A673 (cell line): ENCODE measurements at regions not wholly inside any gene's neighbourhood (a gene's known extent, or its start where the extent isn't known, plus 50 kb on each side); places are given as distances from the start of the nearest gene placed in this dataset.

Source experiments
- EZH2 ChIP-seq: fragments of 200-600 bp; sonication (generic); IDR thresholded peaks from 2 replicates; pipeline ENCODE4 v1.6.1; 2017; ENCODE audit warnings: borderline replicate concordance, low read depth, mild to moderate bottlenecking, mixed read lengths, antibody characterized with exemption, low read length; ENCODE audit not compliant: poor library complexity, severe bottlenecking
- TF ChIP-seq, protein P1 (sequence below): fragments of 300-800, 200-600 bp; sonication (generic); conservative IDR thresholded peaks from 2 replicates; pipeline ENCODE4 v1.5.1; 2017; ENCODE audit warnings: low read depth, mild to moderate bottlenecking, antibody characterized with exemption, low read length, moderate library complexity, mixed read lengths

DNA sequence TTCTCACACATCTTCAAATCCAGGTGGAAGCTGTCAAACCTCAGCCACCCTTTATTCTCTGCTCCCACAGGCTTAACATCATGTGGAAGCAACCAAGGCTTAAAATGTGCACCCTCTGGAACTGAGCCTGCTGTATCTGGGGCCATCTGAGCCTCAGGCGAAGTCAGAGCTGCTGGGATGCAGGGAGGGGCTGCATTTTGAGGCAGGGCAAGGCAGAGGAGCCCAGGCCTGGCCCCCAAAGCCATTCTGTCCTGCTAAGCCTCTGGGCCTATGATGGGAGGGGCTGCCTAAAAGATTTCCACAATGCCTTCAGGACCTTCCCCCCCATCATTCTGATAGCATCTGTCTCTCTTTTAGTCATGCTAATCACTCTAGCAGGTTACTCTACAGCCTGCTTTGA lies 51.7 kb upstream of the COBL start:
- TF ChIP-seq, protein P1, sequence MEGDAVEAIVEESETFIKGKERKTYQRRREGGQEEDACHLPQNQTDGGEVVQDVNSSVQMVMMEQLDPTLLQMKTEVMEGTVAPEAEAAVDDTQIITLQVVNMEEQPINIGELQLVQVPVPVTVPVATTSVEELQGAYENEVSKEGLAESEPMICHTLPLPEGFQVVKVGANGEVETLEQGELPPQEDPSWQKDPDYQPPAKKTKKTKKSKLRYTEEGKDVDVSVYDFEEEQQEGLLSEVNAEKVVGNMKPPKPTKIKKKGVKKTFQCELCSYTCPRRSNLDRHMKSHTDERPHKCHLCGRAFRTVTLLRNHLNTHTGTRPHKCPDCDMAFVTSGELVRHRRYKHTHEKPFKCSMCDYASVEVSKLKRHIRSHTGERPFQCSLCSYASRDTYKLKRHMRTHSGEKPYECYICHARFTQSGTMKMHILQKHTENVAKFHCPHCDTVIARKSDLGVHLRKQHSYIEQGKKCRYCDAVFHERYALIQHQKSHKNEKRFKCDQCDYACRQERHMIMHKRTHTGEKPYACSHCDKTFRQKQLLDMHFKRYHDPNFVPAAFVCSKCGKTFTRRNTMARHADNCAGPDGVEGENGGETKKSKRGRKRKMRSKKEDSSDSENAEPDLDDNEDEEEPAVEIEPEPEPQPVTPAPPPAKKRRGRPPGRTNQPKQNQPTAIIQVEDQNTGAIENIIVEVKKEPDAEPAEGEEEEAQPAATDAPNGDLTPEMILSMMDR = no peak
- TF ChIP-seq EZH2 = no peak
